ENCODE measurements at regions not wholly inside any gene's neighbourhood (a gene's known extent, or its start where the extent isn't known, plus 50 kb on each side); places are given as distances from the start of the nearest gene placed in this dataset.

- TF ChIP-seq EZH2phosphoT487 (IDR thresholded peaks at IDR 0.05; ENCODE audit: borderline replicate concordance, low read depth) (no peak), SMC3 (IDR thresholded peaks at IDR 0.05; ENCODE audit: low read depth, low read length) (no peak), USF2 (IDR thresholded peaks at IDR 0.05; ENCODE audit: borderline replicate concordance, low read depth, low read length) (no peak), FOXM1 (IDR thresholded peaks at IDR 0.05; ENCODE audit: low read depth) (no peak), CHD2 (IDR thresholded peaks at IDR 0.05; ENCODE audit: low read length, partially characterized antibody) (no peak), MXI1 (IDR thresholded peaks at IDR 0.05; ENCODE audit: low read depth, low read length) (no peak), RCOR1 (IDR thresholded peaks at IDR 0.05; ENCODE audit: low read length) (no peak), FOSL2 (IDR thresholded peaks at IDR 0.05; ENCODE audit: borderline replicate concordance, low read depth) (no peak), TCF12 (IDR thresholded peaks at IDR 0.05) (no peak), MEF2A (IDR thresholded peaks at IDR 0.05; ENCODE audit: borderline replicate concordance, low read depth) (no peak)
- no peak overlapping the region for H3K27ac ChIP-seq (ENCODE audit: low read depth in 2 of 2, low read length in 1 of 2)
- H3K4me3 ChIP-seq (ENCODE audit: low read depth in 2 of 2, low read length in 1 of 2): no peak overlapping the region
- POLR2A ChIA-PET: no interaction called here
- H3K36me3 ChIP-seq (replicated peaks in 1 of 2; ENCODE audit: control insufficient read depth in 1 of 2, insufficient read depth in 2 of 2, low read length in 1 of 2): no peaks in the 10 kb centered on the region
- H3K27me3 ChIP-seq (ENCODE audit: insufficient read depth): no peaks in the 10 kb centered on the region
- no peak overlapping the region for H3K4me2 ChIP-seq
- no peaks in the 10 kb centered on the region for H3K9me2 ChIP-seq
- CTCF ChIA-PET: no interaction called here
- WGBS (ENCODE audit: low lambda C conversion rate): 49% methylated on average over 2 of the region's 2 CpGs
- no peak for DNase-seq
- H3K4me1 ChIP-seq (ENCODE audit: control insufficient read depth in 1 of 2, insufficient read depth in 2 of 2, low read depth in 1 of 2, low read length in 1 of 2): no peaks in the 10 kb centered on the region
- H4K20me1 ChIP-seq (ENCODE audit: insufficient read depth): no peaks in the 10 kb centered on the region
- H3K79me2 ChIP-seq (ENCODE audit: insufficient read depth): no peaks in the 10 kb centered on the region
- H3F3A ChIP-seq (replicated peaks; ENCODE audit: insufficient read depth): no peaks in the 10 kb centered on the region
- H3K9me3 ChIP-seq: no peaks in the 10 kb centered on the region
- H2AFZ ChIP-seq (ENCODE audit: low read depth): no peak overlapping the region
- H3K9ac ChIP-seq: no peak overlapping the region
Measured at GRCh38 chr13:92947770-92948434, 278.7 kb upstream of the GPC6 start.

GRCh38 chr13:92950771-92951170, 275.8 kb upstream of the GPC6 start:
- H2AFZ ChIP-seq (ENCODE audit: low read depth): no peak overlapping the region
- H3K9ac ChIP-seq: no peak overlapping the region
- no peaks in the 10 kb centered on the region for H3K9me2 ChIP-seq
- no peak overlapping the region for H3K27ac ChIP-seq (ENCODE audit: low read depth in 2 of 2, low read length in 1 of 2)
- no peak for DNase-seq
- no peaks in the 10 kb centered on the region for H3K9me3 ChIP-seq
- ChIA-PET POLR2A (no interaction called here), CTCF (no interaction called here)
- H3K27me3 ChIP-seq (ENCODE audit: insufficient read depth): no peaks in the 10 kb centered on the region
- no peaks in the 10 kb centered on the region for H3K79me2 ChIP-seq (ENCODE audit: insufficient read depth)
- H3K4me2 ChIP-seq: no peak overlapping the region
- no peaks in the 10 kb centered on the region for H4K20me1 ChIP-seq (ENCODE audit: insufficient read depth)
- 82% methylated on average over 2 of the region's 2 CpGs for WGBS (ENCODE audit: low lambda C conversion rate)
- H3K4me3 ChIP-seq (ENCODE audit: low read depth in 2 of 2, low read length in 1 of 2): no peak overlapping the region
- no peaks in the 10 kb centered on the region for H3K36me3 ChIP-seq (replicated peaks in 1 of 2; ENCODE audit: control insufficient read depth in 1 of 2, insufficient read depth in 2 of 2, low read length in 1 of 2)
- H3K4me1 ChIP-seq (ENCODE audit: control insufficient read depth in 1 of 2, insufficient read depth in 2 of 2, low read depth in 1 of 2, low read length in 1 of 2): no peaks in the 10 kb centered on the region
- H3F3A ChIP-seq (replicated peaks; ENCODE audit: insufficient read depth): no peaks in the 10 kb centered on the region
- TF ChIP-seq TAF1 (IDR thresholded peaks at IDR 0.05; ENCODE audit: borderline replicate concordance, low read depth, low read length): no peak
- TF ChIP-seq CHD2 (IDR thresholded peaks at IDR 0.05; ENCODE audit: low read length, partially characterized antibody): no peak
- TF ChIP-seq RCOR1 (IDR thresholded peaks at IDR 0.05; ENCODE audit: low read length): no peak
- no peak for TF ChIP-seq NRF1 (IDR thresholded peaks at IDR 0.05; ENCODE audit: low read depth, low read length)
- TF ChIP-seq USF2 (IDR thresholded peaks at IDR 0.05; ENCODE audit: borderline replicate concordance, low read depth, low read length): no peak
- TF ChIP-seq USF1 (IDR thresholded peaks at IDR 0.05; ENCODE audit: borderline replicate concordance, low read depth): no peak
- no peak for TF ChIP-seq JUND (IDR thresholded peaks at IDR 0.05)
- no peak for TF ChIP-seq ELF1 (IDR thresholded peaks at IDR 0.05)
- TF ChIP-seq SMC3 (IDR thresholded peaks at IDR 0.05; ENCODE audit: low read depth, low read length): no peak
- TF ChIP-seq MAX (IDR thresholded peaks at IDR 0.05; ENCODE audit: low read depth): no peak
- TF ChIP-seq EP300 (IDR thresholded peaks at IDR 0.05; ENCODE audit: borderline replicate concordance in 1 of 2, low read depth in 1 of 2, low read length in 1 of 2): no peak
- TF ChIP-seq TCF12 (IDR thresholded peaks at IDR 0.05): no peak
- no peak for TF ChIP-seq POLR2AphosphoS5 (IDR thresholded peaks at IDR 0.05; ENCODE audit: low read depth, low read length)
- TF ChIP-seq MXI1 (IDR thresholded peaks at IDR 0.05; ENCODE audit: low read depth, low read length): no peak
- no peak for TF ChIP-seq FOXJ3 (CRISPR knock-in tag; IDR thresholded peaks at IDR 0.05)
- no peak for TF ChIP-seq MEF2A (IDR thresholded peaks at IDR 0.05; ENCODE audit: borderline replicate concordance, low read depth)
- no peak for TF ChIP-seq YY1 (IDR thresholded peaks at IDR 0.05; ENCODE audit: low read depth)
- no peak for TF ChIP-seq EZH2phosphoT487 (IDR thresholded peaks at IDR 0.05; ENCODE audit: borderline replicate concordance, low read depth)
- TF ChIP-seq IRF3 (IDR thresholded peaks at IDR 0.05; ENCODE audit: low read depth, low read length): no peak

All from SK-N-SH (cell line).